Common myeloid progenitor, CD34-positive (primary cell): ENCODE measurements at regions not wholly inside any gene's neighbourhood (a gene's known extent, or its start where the extent isn't known, plus 50 kb on each side); places are given as distances from the start of the nearest gene placed in this dataset.

ENCODE experiments used
- CTCF ChIA-PET: fragments of 350-600 bp; sonication (Branson Sonifier 250); formaldehyde crosslinking; loops from one replicate; lab custom pipeline; 2021; ENCODE audit warnings: antibody characterized with exemption; lab: Charles Lee
- POLR2A ChIA-PET: fragments of 350-600 bp; sonication (Branson Sonifier 250); formaldehyde crosslinking; loops from one replicate; lab custom pipeline; 2021; ENCODE audit warnings: antibody characterized with exemption; lab: Charles Lee
- DNase-seq, 3 donors: peaks; one replicate each; pipeline versions ENCODE4 v3.0.0 to v3.0.0-alpha.2; 2013
- H3K27ac ChIP-seq, 2 experiments: 1 replicate in 1 of 2; 2 replicates in 1 of 2; pipeline ENCODE4 v1.7.0; 2013; ENCODE audit warnings: inconsistent platforms in 2 of 2, low read length in 2 of 2, mild to moderate bottlenecking in 2 of 2, low read depth in 1 of 2, moderate library complexity in 1 of 2; ENCODE audit not compliant: severe bottlenecking in 2 of 2, insufficient read depth in 1 of 2, poor library complexity in 1 of 2
- H3K27me3 ChIP-seq, 5 experiments: replicated peaks in 2 of 5; 1 replicate in 3 of 5; 2 replicates in 2 of 5; pipeline versions ENCODE4 v1.6.1 to v1.7.0; 2013; ENCODE audit warnings: low read length in 4 of 5, mild to moderate bottlenecking in 2 of 5, moderate library complexity in 2 of 5, inconsistent platforms in 1 of 5; ENCODE audit not compliant: insufficient read depth in 5 of 5, control insufficient read depth in 4 of 5
- H3K36me3 ChIP-seq, 4 experiments: 1 replicate in 2 of 4; 2 replicates in 2 of 4; pipeline versions ENCODE4 v1.6.1 to v1.7.0; 2013; ENCODE audit warnings: low read length in 3 of 4, control low read depth in 1 of 4, mild to moderate bottlenecking in 1 of 4; ENCODE audit not compliant: control insufficient read depth in 4 of 4, insufficient read depth in 4 of 4
- H3K4me1 ChIP-seq, 4 experiments: 1 replicate in 3 of 4; 2 replicates in 1 of 4; pipeline versions ENCODE4 v1.6.1 to v1.7.1; 2013; ENCODE audit warnings: low read length in 3 of 4, mild to moderate bottlenecking in 3 of 4, control low read depth in 1 of 4, inconsistent platforms in 1 of 4, moderate library complexity in 1 of 4; ENCODE audit not compliant: control insufficient read depth in 4 of 4, insufficient read depth in 4 of 4; ENCODE audit errors: control extremely low read depth in 1 of 4
- H3K4me3 ChIP-seq, 7 experiments: 1 replicate in 4 of 7; 2 replicates in 3 of 7; pipeline versions ENCODE4 v1.5.1 to v1.7.0; 2013; ENCODE audit warnings: mild to moderate bottlenecking in 7 of 7, low read length in 6 of 7, moderate library complexity in 6 of 7, inconsistent platforms in 2 of 7, low read depth in 2 of 7, control low read depth in 1 of 7; ENCODE audit not compliant: insufficient read depth in 4 of 7, control insufficient read depth in 1 of 7; ENCODE audit errors: extremely low read depth in 1 of 7
- H3K9me3 ChIP-seq, 5 experiments: 1 replicate in 4 of 5; 2 replicates in 1 of 5; pipeline versions ENCODE4 v1.6.1 to v1.7.1; 2013; ENCODE audit warnings: low read length in 4 of 5, mild to moderate bottlenecking in 2 of 5, inconsistent platforms in 1 of 5, low read depth in 1 of 5, moderate library complexity in 1 of 5; ENCODE audit not compliant: control insufficient read depth in 4 of 5, insufficient read depth in 2 of 5; ENCODE audit errors: control extremely low read depth in 1 of 5
- WGBS: methylation state at CpG from one replicate; pipeline ENCODE4 v1.1.5; 2013; ENCODE audit not compliant: insufficient coverage; 5-methylcytosine and 5-hydroxymethylcytosine counted together

DNA sequence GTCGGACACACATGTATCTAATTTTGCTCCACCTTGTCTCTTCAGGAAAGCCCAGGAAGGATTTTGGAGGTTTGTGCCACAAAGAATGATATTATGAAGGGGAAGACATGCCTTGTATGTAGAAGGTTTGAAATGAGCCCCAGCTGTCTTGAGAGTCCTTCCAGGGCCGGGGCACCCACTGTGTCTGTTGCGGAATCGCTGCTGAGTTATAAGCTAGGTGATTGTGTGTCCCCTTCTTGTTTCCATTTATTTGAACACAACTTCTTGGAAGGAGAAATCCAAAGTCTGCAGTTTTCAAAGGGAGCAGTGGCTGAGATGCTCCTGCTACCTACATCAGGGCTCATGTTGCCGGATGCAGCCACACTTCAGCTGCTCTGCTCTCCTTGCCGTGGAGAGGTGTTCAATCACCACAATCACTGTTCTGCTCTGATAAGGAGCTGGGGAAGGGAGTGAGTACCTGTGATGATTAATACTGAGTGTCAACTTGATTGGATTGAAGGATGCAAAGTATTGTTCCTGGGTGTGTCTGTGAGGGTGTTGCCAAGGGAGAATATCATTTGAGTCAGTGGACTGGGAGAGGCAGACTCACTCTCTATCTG, 828.6 kb downstream of the QKI start:
- H3K4me1 ChIP-seq = no peaks in the 10 kb centered on the region
- no peaks in the 10 kb centered on the region for H3K27me3 ChIP-seq
- no peak overlapping the region for H3K27ac ChIP-seq
- H3K9me3 ChIP-seq = no peaks in the 10 kb centered on the region
- H3K36me3 ChIP-seq = no peaks in the 10 kb centered on the region
- CTCF ChIA-PET = no interaction called here
- POLR2A ChIA-PET = no interaction called here
- no peak for DNase-seq
- 0% methylated on average over 1 of the region's 6 CpGs for WGBS
- H3K4me3 ChIP-seq = no peak overlapping the region

GRCh38 chr6:164230804-164231203, 816.3 kb downstream of the QKI start:
- H3K9me3 ChIP-seq = no peaks in the 10 kb centered on the region
- ChIA-PET POLR2A (no interaction called here), CTCF (no interaction called here)
- H3K27ac ChIP-seq = no peak overlapping the region
- WGBS = 98% methylated on average over 9 of the region's 9 CpGs
- H3K4me1 ChIP-seq = no peaks in the 10 kb centered on the region
- no peak overlapping the region for H3K4me3 ChIP-seq
- H3K27me3 ChIP-seq = no peaks in the 10 kb centered on the region
- H3K36me3 ChIP-seq = no peaks in the 10 kb centered on the region
- no peak for DNase-seq

DNA sequence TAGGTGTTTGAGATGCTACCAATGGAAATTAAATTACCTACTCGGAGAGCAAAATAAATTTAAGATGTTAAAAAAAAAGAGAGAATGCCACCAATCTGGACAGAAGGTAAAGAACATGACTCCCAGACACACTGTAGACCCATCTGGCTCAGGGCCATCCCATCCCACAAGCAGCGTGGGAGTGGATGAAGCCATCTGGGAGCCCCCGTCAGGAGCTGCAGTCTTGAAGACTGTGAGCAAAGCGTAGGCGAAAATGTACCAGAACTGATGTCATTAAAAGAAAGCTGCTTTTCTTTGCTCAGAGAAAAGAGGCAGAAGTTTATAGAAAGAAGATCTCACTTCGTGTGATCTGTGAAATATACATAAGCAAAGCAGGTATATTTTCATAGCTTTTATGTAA, 815.7 kb downstream of the QKI start:
- Histone ChIP-seq H3K27me3 (no peaks in the 10 kb centered on the region), H3K4me3 (no peak overlapping the region), H3K27ac (no peak overlapping the region), H3K9me3 (no peaks in the 10 kb centered on the region), H3K4me1 (no peaks in the 10 kb centered on the region), H3K36me3 (no peaks in the 10 kb centered on the region)
- ChIA-PET CTCF (no interaction called here), POLR2A (no interaction called here)
- 100% methylated on average over 4 of the region's 6 CpGs for WGBS
- no peak for DNase-seq

GRCh38 chr6:164229716-164230115, 815.2 kb downstream of the QKI start:
- H3K9me3 ChIP-seq = no peaks in the 10 kb centered on the region
- H3K27ac ChIP-seq = no peak overlapping the region
- 100% methylated on average over 1 of the region's 8 CpGs for WGBS
- no peak for DNase-seq
- ChIA-PET CTCF (no interaction called here), POLR2A (no interaction called here)
- H3K4me1 ChIP-seq = no peaks in the 10 kb centered on the region
- no peaks in the 10 kb centered on the region for H3K36me3 ChIP-seq
- H3K4me3 ChIP-seq = no peak overlapping the region
- no peaks in the 10 kb centered on the region for H3K27me3 ChIP-seq

DNA sequence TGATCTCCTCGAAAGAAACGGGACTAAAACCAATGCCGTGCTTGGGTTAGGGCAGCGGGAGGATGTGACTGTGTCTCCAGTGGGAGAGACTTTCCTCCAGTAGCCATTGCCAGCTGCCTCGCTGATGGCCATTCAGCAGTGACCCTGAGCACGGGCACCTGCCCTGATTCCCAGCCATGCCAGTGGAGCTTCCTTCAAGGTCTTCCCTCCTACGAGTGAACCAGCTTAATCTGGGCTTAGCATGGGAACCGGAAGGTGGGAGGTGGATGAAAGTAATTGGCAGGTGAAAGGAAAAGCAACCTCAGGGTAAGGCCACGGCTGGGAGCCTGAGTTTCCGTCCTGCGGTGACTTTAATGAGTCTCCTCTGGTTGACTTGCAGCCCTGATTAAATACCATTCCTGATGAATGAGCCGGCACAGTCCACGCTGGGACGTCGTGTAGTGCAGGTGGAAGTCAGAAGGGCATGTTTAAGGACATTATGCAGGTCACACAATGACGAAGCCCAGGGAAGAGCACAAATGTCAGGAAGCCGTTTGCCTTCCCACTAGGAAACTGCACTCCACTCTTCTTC, 813.5 kb downstream of the QKI start:
- WGBS = 89% methylated on average over 16 of the region's 17 CpGs
- no peaks in the 10 kb centered on the region for H3K4me1 ChIP-seq

DNA sequence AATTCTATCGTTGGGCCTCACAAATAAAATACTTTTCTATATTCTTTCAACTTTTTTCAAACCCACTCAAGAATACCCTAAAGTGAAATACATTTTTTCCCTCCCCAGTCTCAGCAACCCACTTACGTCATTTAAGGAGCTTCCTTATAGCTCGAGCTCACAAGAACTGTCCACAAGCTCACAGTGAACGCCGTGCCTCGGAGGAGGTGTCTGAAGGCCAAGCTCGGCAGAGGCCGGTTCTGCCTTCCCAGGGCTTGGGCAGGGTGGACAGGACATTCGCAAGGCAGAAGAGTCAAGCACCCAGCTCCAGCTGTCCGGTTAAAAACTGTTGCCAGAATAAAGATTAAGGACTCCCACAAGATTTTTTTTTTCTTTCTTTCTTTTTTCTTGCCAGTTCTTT, 802.3 kb downstream of the QKI start:
- 96% methylated on average over 10 of the region's 10 CpGs for WGBS
- no peaks in the 10 kb centered on the region for H3K27me3 ChIP-seq
- no peaks in the 10 kb centered on the region for H3K36me3 ChIP-seq
- H3K4me3 ChIP-seq = no peak overlapping the region
- ChIA-PET CTCF (no interaction called here), POLR2A (no interaction called here)
- DNase-seq = no peak
- H3K9me3 ChIP-seq = peaks cover 0 to 4% (median 0%) of the 10 kb centered on the region in 5 experiments
- H3K27ac ChIP-seq = no peak overlapping the region
- no peaks in the 10 kb centered on the region for H3K4me1 ChIP-seq

More for the DNA sequence above, 813.5 kb downstream of the QKI start:
- no peak overlapping the region for H3K27ac ChIP-seq
- ChIA-PET POLR2A (no interaction called here), CTCF (no interaction called here)
- H3K36me3 ChIP-seq = no peaks in the 10 kb centered on the region
- H3K4me3 ChIP-seq = no peak overlapping the region
- no peaks in the 10 kb centered on the region for H3K9me3 ChIP-seq
- no peak for DNase-seq
- H3K27me3 ChIP-seq = no peaks in the 10 kb centered on the region

- CTCF ChIA-PET = no interaction called here
- Histone ChIP-seq H3K4me3 (no peak overlapping the region), H3K9me3 (peaks cover 0 to 4% (median 0%) of the 10 kb centered on the region in 5 experiments), H3K4me1 (no peaks in the 10 kb centered on the region), H3K27me3 (no peaks in the 10 kb centered on the region), H3K36me3 (no peaks in the 10 kb centered on the region), H3K27ac (no peak overlapping the region)
- DNase-seq = no peak
- WGBS = 100% methylated on average over 2 of the region's 4 CpGs
- POLR2A ChIA-PET = no interaction called here
Observed at GRCh38 chr6:164216368-164216767, 801.9 kb downstream of the QKI start.
